HCT116 (cell line): ENCODE measurements at regions not wholly inside any gene's neighbourhood (a gene's known extent, or its start where the extent isn't known, plus 50 kb on each side); places are given as distances from the start of the nearest gene placed in this dataset.

Experiments used
- ATF3 ChIP-seq: IDR thresholded peaks from 2 replicates; pipeline ENCODE4 v1.6.1; 2012
- CTCF ChIP-seq, 3 experiments: fragments of 200-600 bp in 1 of 3; sonication (generic) in 1 of 3; IDR thresholded peaks in 2 of 3; conservative IDR thresholded peaks in 1 of 3; 2 replicates each; pipeline ENCODE4 v1.5.1; 2012 to 2017; ENCODE audit warnings: low read depth in 2 of 3, low read length in 2 of 3, antibody characterized with exemption in 1 of 3, borderline replicate concordance in 1 of 3, control low read depth in 1 of 3, mild to moderate bottlenecking in 1 of 3, mixed read lengths in 1 of 3, mixed run types in 1 of 3, moderate library complexity in 1 of 3; ENCODE audit not compliant: insufficient read depth in 1 of 3
- MAX ChIP-seq: IDR thresholded peaks from 2 replicates; pipeline ENCODE4 v1.6.1; 2012
- POLR2A ChIP-seq: IDR thresholded peaks from 2 replicates; pipeline ENCODE4 v1.7.0; 2011; ENCODE audit warnings: borderline replicate concordance; ENCODE audit not compliant: insufficient read depth, insufficient read length; ENCODE audit errors: extremely low read depth
- POLR2AphosphoS5 ChIP-seq: IDR thresholded peaks from 2 replicates; pipeline ENCODE4 v1.6.1; 2011; ENCODE audit warnings: mild to moderate bottlenecking, low read depth, low read length, moderate library complexity
- RAD21 ChIP-seq: IDR thresholded peaks from 2 replicates; pipeline ENCODE4 v1.6.1; 2012; ENCODE audit warnings: low read depth, mild to moderate bottlenecking
- SRF ChIP-seq: IDR thresholded peaks from 2 replicates; pipeline ENCODE4 v1.6.1; 2012; ENCODE audit warnings: low read depth
- ZFX ChIP-seq: fragments of 450-650 bp; IDR thresholded peaks from 2 replicates; pipeline ENCODE4 v1.6.1; 2017

- TF ChIP-seq POLR2A = no peak
- no peak for TF ChIP-seq CTCF (IDR thresholded peaks at IDR 0.05 in 2 of 3, conservative IDR thresholded peaks at IDR 0.05 in 1 of 3; ENCODE audit: borderline replicate concordance in 1 of 3, insufficient read depth in 1 of 3, low read depth in 2 of 3, low read length in 2 of 3)
- TF ChIP-seq POLR2AphosphoS5 = no peak
- no peak for TF ChIP-seq RAD21
- TF ChIP-seq ZFX = no peak
- no peak for TF ChIP-seq SRF
- no peak for TF ChIP-seq ATF3
- TF ChIP-seq MAX = no peak
Measured at GRCh38 chr11:92070026-92070889, 154.4 kb upstream of the FAT3 start.
